Astrocyte of the cerebellum (primary cell): ENCODE measurements at regions not wholly inside any gene's neighbourhood (a gene's known extent, or its start where the extent isn't known, plus 50 kb on each side); places are given as distances from the start of the nearest gene placed in this dataset.

Source experiments
- DNase-seq: peaks from one replicate; pipeline ENCODE4 v3.0.0-alpha.2; 2011; ENCODE audit warnings: low read depth
- H3K4me3 ChIP-seq: 2 replicates; pipeline ENCODE4 v1.5.1; 2011; ENCODE audit warnings: mild to moderate bottlenecking, low read depth, low read length, moderate library complexity
- in situ Hi-C: cut with HindIII; loops from 2 replicates; pipeline ENCODE4 v1.10.0; 2017; ENCODE audit warnings: low sequenced_read_pairs
- TF ChIP-seq, protein P1 (sequence below): IDR thresholded peaks from 2 replicates; pipeline ENCODE4 v1.5.1; 2012; ENCODE audit warnings: low read length, low read depth, moderate library complexity, mild to moderate bottlenecking; ENCODE audit errors: missing control alignments

DNA sequence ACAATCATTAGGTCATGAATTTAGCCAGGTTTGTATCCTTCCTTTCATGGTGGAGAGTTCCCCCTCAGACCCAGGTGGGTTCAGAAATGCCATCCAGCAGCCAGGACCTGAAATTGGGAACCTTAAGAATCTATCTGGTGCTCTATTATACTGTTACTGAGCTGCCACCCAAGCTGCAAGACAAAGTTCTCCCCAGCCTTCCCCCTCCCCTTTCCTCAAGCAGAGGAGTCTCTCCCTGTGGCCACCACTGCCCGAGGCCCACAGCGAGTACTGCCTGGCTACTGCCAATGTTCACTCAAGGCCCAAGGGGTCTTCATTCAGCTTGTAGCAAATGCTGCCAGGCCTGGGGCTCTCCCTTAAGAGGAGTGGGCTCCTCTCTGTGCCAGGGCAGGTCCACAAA is 133.8 kb downstream of the TMEM38B start:
- H3K4me3 ChIP-seq: no peak overlapping the region
- TF ChIP-seq, protein P1, sequence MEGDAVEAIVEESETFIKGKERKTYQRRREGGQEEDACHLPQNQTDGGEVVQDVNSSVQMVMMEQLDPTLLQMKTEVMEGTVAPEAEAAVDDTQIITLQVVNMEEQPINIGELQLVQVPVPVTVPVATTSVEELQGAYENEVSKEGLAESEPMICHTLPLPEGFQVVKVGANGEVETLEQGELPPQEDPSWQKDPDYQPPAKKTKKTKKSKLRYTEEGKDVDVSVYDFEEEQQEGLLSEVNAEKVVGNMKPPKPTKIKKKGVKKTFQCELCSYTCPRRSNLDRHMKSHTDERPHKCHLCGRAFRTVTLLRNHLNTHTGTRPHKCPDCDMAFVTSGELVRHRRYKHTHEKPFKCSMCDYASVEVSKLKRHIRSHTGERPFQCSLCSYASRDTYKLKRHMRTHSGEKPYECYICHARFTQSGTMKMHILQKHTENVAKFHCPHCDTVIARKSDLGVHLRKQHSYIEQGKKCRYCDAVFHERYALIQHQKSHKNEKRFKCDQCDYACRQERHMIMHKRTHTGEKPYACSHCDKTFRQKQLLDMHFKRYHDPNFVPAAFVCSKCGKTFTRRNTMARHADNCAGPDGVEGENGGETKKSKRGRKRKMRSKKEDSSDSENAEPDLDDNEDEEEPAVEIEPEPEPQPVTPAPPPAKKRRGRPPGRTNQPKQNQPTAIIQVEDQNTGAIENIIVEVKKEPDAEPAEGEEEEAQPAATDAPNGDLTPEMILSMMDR: no peak
- DNase-seq: no peak
- in situ Hi-C loops: no loop called here

DNA sequence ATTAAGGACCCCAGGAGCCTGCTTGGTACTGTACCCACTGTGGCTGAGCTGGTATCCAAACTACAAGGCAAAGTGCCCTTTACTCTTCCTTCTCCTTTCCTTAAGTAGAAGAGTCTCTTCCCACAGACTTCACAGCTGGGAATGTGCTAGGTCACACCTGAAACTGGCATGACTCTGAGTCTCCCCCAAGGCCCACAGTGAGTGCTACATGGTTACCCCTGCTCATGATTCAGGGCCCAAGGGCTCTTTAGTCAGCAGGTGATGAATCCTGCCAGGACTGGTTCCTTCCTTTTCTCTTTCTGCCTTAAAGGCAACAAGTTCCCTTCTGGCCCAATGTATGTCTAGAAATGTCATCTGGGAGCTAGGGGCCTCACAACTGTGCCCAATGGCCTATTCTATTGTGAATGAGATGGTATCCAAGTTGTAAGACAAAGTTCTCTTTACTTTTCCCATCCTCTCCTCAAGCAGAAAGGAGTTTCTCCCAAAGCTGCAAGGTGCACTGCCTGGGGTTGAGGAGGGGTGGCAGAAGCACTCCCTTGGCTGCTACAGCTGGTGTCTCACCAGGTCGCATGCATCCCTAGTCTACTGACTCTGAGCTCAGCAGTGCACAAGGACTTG is 134.4 kb downstream of the TMEM38B start:
- in situ Hi-C loops: no loop called here
- TF ChIP-seq, protein P1: no peak
- no peak overlapping the region for H3K4me3 ChIP-seq
- no peak for DNase-seq

DNA sequence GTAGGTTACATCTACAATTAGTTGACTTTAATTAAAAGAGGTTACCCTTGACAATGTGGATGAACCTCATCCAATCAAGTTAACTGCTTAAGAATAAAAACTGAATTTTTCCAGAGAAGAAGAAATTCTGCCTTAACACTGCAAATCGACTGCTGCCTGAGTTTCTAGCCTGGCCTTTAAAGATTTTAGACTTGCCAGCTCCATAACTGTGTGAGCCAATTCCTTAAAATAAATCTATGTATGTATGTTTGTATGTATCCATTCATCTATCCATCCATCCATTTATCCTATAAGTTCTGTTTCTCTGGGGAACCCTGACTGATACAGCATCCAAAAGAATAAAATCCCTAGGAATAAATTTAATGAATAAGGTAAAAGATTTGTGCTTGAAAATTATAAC is 136.1 kb downstream of the TMEM38B start:
- H3K4me3 ChIP-seq: no peak overlapping the region
- no peak for DNase-seq
- in situ Hi-C loops: no loop called here
- TF ChIP-seq, protein P1: no peak

DNA sequence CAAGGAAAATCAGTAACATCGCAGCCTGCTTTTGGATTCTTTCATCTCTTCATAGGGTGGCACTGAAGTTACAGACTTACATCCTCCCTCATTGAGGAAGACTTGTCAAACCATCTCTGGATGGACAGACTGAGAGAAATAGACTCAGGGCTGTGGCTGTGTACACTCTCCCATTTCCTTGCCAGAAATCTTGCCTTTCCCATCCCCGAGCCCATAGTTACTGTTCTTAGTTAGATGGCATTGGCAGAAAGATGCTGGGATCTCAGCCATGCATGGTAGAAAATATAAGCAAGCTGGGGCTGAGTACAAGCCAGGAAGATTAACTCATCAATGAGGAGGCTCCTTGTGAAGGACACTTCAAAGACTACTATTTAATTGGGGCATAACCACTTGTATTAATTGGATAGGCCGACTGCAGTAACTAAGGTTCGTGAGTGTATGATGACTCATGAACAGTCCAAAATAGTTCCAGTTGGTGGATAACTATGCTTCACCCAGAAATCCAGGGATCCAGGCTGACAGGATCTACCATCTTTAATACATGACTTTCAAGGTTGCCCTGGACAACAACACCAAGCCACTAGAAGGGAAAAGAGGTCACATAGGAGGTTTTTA is 137.9 kb downstream of the TMEM38B start:
- in situ Hi-C loops: no loop called here

DNA sequence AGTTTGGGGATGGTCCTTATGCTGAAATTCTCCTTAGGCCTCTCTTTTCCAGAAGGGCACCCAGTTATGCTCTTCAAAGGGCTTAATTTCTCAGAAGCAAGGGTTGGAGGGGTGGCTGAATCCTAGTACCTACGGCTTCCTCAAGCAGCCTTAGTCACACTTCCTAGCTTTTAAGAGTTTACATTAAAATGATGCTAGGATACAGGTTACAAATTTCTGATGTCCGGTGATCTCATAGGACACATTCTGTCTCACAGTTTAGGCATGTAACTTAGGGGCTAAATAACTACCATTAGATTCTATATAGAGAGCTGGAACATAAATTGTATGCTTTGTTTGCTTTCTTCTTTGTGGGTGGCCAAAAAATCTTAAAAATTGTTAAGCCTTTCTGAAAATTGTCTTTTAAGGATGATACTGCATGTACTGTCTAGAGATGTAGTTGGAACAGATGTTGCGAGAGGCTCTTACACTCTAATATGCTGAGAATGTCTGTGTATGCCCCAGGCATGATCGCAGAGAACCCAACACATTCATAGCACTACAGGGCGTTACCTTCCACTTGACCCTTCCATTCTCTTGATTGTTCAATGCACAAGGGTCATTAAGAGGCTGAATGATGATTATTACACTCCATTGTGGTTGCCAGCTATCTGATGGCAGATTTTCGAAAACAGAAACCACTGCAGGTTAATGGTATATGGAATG is 139.1 kb downstream of the TMEM38B start:
- no peak for DNase-seq
- no peak overlapping the region for H3K4me3 ChIP-seq
- in situ Hi-C loops: no loop called here
- TF ChIP-seq, protein P1: no peak

More for the DNA sequence above, 137.9 kb downstream of the TMEM38B start:
- H3K4me3 ChIP-seq: no peak overlapping the region
- DNase-seq: no peak
- TF ChIP-seq, protein P1: no peak

DNA sequence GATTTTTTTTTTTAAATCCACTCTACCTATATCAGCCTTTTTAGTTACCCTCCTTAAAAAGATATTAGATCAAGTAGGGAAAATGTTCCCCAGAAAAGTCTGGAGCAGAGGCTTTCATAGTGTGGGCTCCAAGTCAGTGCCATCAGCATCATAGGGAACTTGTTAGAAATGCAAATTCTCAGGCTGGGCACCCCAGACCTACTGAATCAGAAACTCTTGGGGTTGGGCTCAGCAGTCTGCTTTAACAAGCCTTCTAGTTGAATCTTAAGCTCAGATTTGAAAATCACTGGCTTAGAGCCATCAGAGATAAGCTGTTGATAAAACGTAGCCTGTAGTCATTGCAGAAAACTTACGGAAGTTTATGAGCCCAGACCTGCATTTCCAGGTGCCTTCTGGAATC is 140.1 kb downstream of the TMEM38B start:
- no peak overlapping the region for H3K4me3 ChIP-seq
- no peak for DNase-seq
- TF ChIP-seq, protein P1: no peak
- in situ Hi-C loops: no loop called here
